ENCODE measurements at regions not wholly inside any gene's neighbourhood (a gene's known extent, or its start where the extent isn't known, plus 50 kb on each side); places are given as distances from the start of the nearest gene placed in this dataset.

DNA sequence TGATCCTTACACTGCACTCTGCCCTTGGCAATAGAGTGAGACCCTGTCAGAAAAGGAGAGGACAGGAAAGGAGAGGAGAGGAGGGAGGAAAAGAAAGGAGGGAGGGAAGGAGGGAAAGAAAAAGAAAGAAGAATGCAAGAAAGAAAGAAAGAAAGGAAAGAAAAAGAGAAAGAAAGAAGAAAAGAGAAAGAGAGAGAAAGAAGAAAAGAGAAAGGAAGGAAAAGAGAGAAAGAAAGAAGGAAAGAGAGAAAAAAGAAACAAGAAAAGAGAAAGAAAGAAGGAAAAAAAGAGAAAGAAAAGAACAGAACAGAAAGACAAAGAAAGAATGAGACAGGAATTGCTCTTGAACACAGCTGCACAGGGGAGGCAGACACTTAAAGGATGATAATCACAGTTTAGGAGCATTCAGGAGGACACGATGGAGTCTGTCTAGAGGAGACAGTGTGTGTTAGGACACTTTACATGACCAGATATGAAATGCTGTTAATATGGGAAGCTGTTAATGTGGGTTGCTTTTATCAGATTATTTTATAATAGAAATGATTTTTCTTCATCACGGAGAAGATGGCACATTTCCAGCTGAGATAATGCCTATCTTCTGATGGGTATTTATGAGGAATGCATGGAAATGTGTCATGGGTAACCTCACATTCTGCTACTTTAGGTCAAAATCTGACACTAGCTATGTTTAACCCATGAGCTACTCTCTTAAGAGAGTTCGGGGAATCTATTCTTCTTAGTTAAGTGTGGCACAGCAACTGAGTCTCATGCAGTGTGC, 160.5 kb downstream of the BAMBI start:
- peaks cover 4% of the 10 kb centered on the region for H3K27me3 Mint-ChIP-seq (ENCODE audit: insufficient read depth, low read depth, poor library complexity)
- no peak overlapping the region for H2AFZ ChIP-seq
- TF ChIP-seq ZNF114 (CRISPR knock-in tag; IDR thresholded peaks at IDR 0.05) (no peak), POLR2AphosphoS5 (IDR thresholded peaks at IDR 0.05; ENCODE audit: low read depth) (no peak), NANOG (IDR thresholded peaks at IDR 0.05; ENCODE audit: borderline replicate concordance) (no peak), ETS1 (IDR thresholded peaks at IDR 0.05) (no peak), REST (IDR thresholded peaks at IDR 0.05; ENCODE audit: unreplicated experiment) (no peak), ZNF331 (CRISPR knock-in tag; IDR thresholded peaks at IDR 0.05; ENCODE audit: low read depth) (no peak), EZH2 (IDR thresholded peaks at IDR 0.05; ENCODE audit: low read depth, unreplicated experiment) (no peak), JUNB (IDR thresholded peaks at IDR 0.05; ENCODE audit: unreplicated experiment) (no peak), CREB1 (CRISPR knock-in tag; IDR thresholded peaks at IDR 0.05; ENCODE audit: low read depth) (no peak), EZH2phosphoT487 (IDR thresholded peaks at IDR 0.05; ENCODE audit: unreplicated experiment) (no peak)
- TF ChIP-seq, protein P1, sequence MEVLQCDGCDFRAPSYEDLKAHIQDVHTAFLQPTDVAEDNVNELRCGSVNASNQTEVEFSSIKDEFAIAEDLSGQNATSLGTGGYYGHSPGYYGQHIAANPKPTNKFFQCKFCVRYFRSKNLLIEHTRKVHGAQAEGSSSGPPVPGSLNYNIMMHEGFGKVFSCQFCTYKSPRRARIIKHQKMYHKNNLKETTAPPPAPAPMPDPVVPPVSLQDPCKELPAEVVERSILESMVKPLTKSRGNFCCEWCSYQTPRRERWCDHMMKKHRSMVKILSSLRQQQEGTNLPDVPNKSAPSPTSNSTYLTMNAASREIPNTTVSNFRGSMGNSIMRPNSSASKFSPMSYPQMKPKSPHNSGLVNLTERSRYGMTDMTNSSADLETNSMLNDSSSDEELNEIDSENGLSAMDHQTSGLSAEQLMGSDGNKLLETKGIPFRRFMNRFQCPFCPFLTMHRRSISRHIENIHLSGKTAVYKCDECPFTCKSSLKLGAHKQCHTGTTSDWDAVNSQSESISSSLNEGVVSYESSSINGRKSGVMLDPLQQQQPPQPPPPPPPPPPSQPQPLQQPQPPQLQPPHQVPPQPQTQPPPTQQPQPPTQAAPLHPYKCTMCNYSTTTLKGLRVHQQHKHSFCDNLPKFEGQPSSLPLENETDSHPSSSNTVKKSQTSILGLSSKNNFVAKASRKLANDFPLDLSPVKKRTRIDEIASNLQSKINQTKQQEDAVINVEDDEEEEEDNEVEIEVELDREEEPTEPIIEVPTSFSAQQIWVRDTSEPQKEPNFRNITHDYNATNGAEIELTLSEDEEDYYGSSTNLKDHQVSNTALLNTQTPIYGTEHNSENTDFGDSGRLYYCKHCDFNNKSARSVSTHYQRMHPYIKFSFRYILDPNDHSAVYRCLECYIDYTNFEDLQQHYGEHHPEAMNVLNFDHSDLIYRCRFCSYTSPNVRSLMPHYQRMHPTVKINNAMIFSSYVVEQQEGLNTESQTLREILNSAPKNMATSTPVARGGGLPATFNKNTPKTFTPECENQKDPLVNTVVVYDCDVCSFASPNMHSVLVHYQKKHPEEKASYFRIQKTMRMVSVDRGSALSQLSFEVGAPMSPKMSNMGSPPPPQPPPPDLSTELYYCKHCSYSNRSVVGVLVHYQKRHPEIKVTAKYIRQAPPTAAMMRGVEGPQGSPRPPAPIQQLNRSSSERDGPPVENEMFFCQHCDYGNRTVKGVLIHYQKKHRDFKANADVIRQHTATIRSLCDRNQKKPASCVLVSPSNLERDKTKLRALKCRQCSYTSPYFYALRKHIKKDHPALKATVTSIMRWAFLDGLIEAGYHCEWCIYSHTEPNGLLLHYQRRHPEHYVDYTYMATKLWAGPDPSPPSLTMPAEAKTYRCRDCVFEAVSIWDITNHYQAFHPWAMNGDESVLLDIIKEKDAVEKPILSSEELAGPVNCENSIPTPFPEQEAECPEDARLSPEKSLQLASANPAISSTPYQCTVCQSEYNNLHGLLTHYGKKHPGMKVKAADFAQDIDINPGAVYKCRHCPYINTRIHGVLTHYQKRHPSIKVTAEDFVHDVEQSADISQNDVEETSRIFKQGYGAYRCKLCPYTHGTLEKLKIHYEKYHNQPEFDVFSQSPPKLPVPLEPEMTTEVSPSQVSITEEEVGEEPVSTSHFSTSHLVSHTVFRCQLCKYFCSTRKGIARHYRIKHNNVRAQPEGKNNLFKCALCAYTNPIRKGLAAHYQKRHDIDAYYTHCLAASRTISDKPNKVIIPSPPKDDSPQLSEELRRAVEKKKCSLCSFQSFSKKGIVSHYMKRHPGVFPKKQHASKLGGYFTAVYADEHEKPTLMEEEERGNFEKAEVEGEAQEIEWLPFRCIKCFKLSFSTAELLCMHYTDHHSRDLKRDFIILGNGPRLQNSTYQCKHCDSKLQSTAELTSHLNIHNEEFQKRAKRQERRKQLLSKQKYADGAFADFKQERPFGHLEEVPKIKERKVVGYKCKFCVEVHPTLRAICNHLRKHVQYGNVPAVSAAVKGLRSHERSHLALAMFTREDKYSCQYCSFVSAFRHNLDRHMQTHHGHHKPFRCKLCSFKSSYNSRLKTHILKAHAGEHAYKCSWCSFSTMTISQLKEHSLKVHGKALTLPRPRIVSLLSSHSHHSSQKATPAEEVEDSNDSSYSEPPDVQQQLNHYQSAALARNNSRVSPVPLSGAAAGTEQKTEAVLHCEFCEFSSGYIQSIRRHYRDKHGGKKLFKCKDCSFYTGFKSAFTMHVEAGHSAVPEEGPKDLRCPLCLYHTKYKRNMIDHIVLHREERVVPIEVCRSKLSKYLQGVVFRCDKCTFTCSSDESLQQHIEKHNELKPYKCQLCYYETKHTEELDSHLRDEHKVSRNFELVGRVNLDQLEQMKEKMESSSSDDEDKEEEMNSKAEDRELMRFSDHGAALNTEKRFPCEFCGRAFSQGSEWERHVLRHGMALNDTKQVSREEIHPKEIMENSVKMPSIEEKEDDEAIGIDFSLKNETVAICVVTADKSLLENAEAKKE (CRISPR knock-in tag; IDR thresholded peaks at IDR 0.05): no peak

More for the DNA sequence above, 160.5 kb downstream of the BAMBI start:
- Histone ChIP-seq H3K9me2 (ENCODE audit: insufficient read depth) (no peaks in the 10 kb centered on the region), H4K20me1 (replicated peaks; ENCODE audit: insufficient read depth) (no peaks in the 10 kb centered on the region), H3K27ac (ENCODE audit: low read depth) (no peak overlapping the region), H3F3A (replicated peaks; ENCODE audit: low read depth) (no peaks in the 10 kb centered on the region), H3K4me1 (ENCODE audit: insufficient read depth) (no peaks in the 10 kb centered on the region), H3K4me2 (no peak overlapping the region), H3K4me3 (no peak overlapping the region), H3K36me3 (ENCODE audit: insufficient read depth) (no peaks in the 10 kb centered on the region), H3K79me2 (replicated peaks; ENCODE audit: insufficient read depth) (no peaks in the 10 kb centered on the region), H3K27me3 (ENCODE audit: insufficient read depth) (no peaks in the 10 kb centered on the region)
- Mint-ChIP-seq H3K9me3 (no peaks in the 10 kb centered on the region), H3K4me3 (no peak overlapping the region), H3K27ac (no peak overlapping the region), H3K36me3 (ENCODE audit: low read depth) (no peaks in the 10 kb centered on the region), H3K4me1 (no peaks in the 10 kb centered on the region)
- no peak for ATAC-seq
- DNase-seq (ENCODE audit: low spot score): no peak

All from GM23338 (cell line).